ENCODE measurements at regions not wholly inside any gene's neighbourhood (a gene's known extent, or its start where the extent isn't known, plus 50 kb on each side); places are given as distances from the start of the nearest gene placed in this dataset.

DNA sequence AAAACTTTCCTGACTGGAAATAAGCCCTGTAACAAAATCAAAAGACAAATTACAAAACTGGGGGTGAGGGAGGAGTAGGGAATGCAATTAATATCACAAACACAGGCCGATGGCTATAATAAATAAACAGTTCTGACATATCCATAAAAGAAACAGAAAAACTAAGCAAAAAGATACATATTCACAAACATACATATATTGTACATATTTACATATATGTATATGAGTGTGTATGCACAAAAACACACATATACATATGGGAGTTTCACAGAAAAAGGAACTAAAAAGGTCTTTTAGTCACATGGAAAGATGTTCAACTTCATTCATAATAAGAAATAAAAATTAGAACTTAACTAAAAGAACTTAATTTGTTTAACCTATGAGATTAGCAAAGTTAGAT is 292.7 kb downstream of the TFAP2A start:
- no peaks in the 10 kb centered on the region for H3K27me3 Mint-ChIP-seq (ENCODE audit: insufficient read depth)
- H3K4me3 Mint-ChIP-seq = no peak overlapping the region
- Histone ChIP-seq H3K9me3 (ENCODE audit: control insufficient read depth, low read length) (no peaks in the 10 kb centered on the region), H3K27me3 (ENCODE audit: control insufficient read depth, insufficient read depth, low read length, poor library complexity, severe bottlenecking) (no peaks in the 10 kb centered on the region), H3K27ac (ENCODE audit: low read depth, low read length) (no peak overlapping the region), H3K4me3 (ENCODE audit: low read length) (no peak overlapping the region), H3K9ac (ENCODE audit: extremely low read depth, low read length, poor library complexity, severe bottlenecking) (no peak overlapping the region), H3K4me1 (ENCODE audit: control insufficient read depth, insufficient read depth, low read length) (no peaks in the 10 kb centered on the region), H3K36me3 (ENCODE audit: control insufficient read depth, insufficient read depth, low read length) (no peaks in the 10 kb centered on the region)
- H3K27ac Mint-ChIP-seq = no peak overlapping the region
- H3K4me1 Mint-ChIP-seq = no peaks in the 10 kb centered on the region
- H3K9me3 Mint-ChIP-seq = no peaks in the 10 kb centered on the region
- no peak for DNase-seq
- WGBS, 2 experiments (ENCODE audit: insufficient coverage in 1 of 2, insufficient read length in 1 of 2) = no CpG with 5 or more reads among the region's 1 CpG
- TF ChIP-seq, protein P1, sequence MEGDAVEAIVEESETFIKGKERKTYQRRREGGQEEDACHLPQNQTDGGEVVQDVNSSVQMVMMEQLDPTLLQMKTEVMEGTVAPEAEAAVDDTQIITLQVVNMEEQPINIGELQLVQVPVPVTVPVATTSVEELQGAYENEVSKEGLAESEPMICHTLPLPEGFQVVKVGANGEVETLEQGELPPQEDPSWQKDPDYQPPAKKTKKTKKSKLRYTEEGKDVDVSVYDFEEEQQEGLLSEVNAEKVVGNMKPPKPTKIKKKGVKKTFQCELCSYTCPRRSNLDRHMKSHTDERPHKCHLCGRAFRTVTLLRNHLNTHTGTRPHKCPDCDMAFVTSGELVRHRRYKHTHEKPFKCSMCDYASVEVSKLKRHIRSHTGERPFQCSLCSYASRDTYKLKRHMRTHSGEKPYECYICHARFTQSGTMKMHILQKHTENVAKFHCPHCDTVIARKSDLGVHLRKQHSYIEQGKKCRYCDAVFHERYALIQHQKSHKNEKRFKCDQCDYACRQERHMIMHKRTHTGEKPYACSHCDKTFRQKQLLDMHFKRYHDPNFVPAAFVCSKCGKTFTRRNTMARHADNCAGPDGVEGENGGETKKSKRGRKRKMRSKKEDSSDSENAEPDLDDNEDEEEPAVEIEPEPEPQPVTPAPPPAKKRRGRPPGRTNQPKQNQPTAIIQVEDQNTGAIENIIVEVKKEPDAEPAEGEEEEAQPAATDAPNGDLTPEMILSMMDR (conservative IDR thresholded peaks at IDR 0.05) = no peak
- H3K36me3 Mint-ChIP-seq (ENCODE audit: low read depth) = no peaks in the 10 kb centered on the region

DNA sequence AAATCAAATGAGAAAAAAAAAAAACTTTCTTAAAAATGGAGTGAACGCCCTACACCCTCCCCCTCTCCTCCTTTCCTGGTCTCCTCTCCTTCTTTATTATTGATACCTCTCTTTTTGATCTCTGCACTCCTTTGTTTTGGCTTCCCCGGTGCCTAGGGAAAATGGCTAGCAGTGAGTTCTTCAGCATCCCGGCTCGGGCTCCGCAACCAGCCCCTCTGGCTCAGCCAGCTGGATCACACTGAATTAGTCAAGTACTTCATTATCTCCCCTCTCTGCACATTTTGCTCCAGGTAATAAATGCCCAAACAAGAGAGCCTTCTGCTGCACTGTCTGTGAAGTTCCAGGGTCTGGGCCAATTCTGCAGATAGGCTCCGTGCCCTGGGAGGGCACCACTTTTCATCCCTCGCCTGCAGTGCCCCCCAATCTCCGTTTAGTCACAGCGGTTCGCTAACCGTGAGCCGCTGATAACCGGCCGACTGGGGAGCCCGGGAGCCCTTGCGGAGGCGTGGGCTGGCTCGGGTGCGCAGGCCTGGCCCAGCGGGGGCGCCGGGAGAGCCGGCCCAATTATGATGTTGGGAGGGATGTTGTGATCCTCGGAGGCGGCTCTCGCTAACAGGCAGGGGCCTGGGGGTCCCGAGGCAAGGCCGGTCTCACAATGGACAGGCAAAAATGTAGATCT is 301.9 kb downstream of the TFAP2A start:
- H3K27ac Mint-ChIP-seq = no peak overlapping the region
- peaks cover 65% of the 10 kb centered on the region for H3K27me3 Mint-ChIP-seq (ENCODE audit: insufficient read depth)
- Histone ChIP-seq H3K27ac (ENCODE audit: low read depth, low read length) (peak overlapping the region; percentile 24), H3K9me3 (ENCODE audit: control insufficient read depth, low read length) (no peaks in the 10 kb centered on the region), H3K4me1 (ENCODE audit: control insufficient read depth, insufficient read depth, low read length) (no peaks in the 10 kb centered on the region), H3K36me3 (ENCODE audit: control insufficient read depth, insufficient read depth, low read length) (no peaks in the 10 kb centered on the region), H3K27me3 (ENCODE audit: control insufficient read depth, insufficient read depth, low read length, poor library complexity, severe bottlenecking) (peaks cover 40% of the 10 kb centered on the region), H3K4me3 (ENCODE audit: low read length) (no peak overlapping the region), H3K9ac (ENCODE audit: extremely low read depth, low read length, poor library complexity, severe bottlenecking) (no peak overlapping the region)
- H3K9me3 Mint-ChIP-seq = no peaks in the 10 kb centered on the region
- no peak overlapping the region for H3K4me3 Mint-ChIP-seq
- DNase-seq = peak; percentile 78
- H3K36me3 Mint-ChIP-seq (ENCODE audit: low read depth) = no peaks in the 10 kb centered on the region
- 45 to 46% methylated on average over 5 to 28 of the region's 28 CpGs for WGBS, 2 experiments (ENCODE audit: insufficient coverage in 1 of 2, insufficient read length in 1 of 2)
- H3K4me1 Mint-ChIP-seq = peaks cover 4% of the 10 kb centered on the region
- TF ChIP-seq, protein P1 (conservative IDR thresholded peaks at IDR 0.05) = no peak

DNA sequence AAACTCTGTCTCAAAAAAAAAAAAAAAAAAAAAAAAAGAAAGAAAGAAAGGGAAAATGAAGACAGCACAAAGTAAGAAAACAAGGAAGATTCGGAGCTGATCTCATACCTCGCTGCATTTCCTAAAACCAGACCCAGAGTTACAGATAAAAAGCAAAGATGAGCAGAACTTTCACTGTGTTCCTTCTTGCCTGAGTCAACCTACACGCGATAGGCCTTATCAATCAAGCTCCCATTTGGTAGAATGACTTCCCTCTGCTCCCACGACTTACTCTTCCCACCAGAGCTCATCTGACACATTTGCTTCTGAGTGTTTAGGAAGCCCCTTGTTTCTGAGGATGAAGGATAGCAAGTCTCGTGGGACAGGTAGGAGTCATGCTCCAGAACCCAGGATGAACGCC is 302.9 kb downstream of the TFAP2A start:
- DNase-seq = no peak
- no peaks in the 10 kb centered on the region for H3K9me3 ChIP-seq (ENCODE audit: control insufficient read depth, low read length)
- no peaks in the 10 kb centered on the region for H3K36me3 Mint-ChIP-seq (ENCODE audit: low read depth)
- H3K4me1 ChIP-seq (ENCODE audit: control insufficient read depth, insufficient read depth, low read length) = no peaks in the 10 kb centered on the region
- peaks cover 73% of the 10 kb centered on the region for H3K27me3 Mint-ChIP-seq (ENCODE audit: insufficient read depth)
- H3K4me3 ChIP-seq (ENCODE audit: low read length) = no peak overlapping the region
- H3K27ac Mint-ChIP-seq = no peak overlapping the region
- H3K9me3 Mint-ChIP-seq = no peaks in the 10 kb centered on the region
- H3K4me1 Mint-ChIP-seq = peaks cover 4% of the 10 kb centered on the region
- no peaks in the 10 kb centered on the region for H3K36me3 ChIP-seq (ENCODE audit: control insufficient read depth, insufficient read depth, low read length)
- no peak overlapping the region for H3K27ac ChIP-seq (ENCODE audit: low read depth, low read length)
- 80 to 86% methylated on average over 3 to 7 of the region's 7 CpGs for WGBS, 2 experiments (ENCODE audit: insufficient coverage in 1 of 2, insufficient read length in 1 of 2)
- H3K9ac ChIP-seq (ENCODE audit: extremely low read depth, low read length, poor library complexity, severe bottlenecking) = no peak overlapping the region
- H3K4me3 Mint-ChIP-seq = no peak overlapping the region
- TF ChIP-seq, protein P1 (conservative IDR thresholded peaks at IDR 0.05) = no peak
- peaks cover 48% of the 10 kb centered on the region for H3K27me3 ChIP-seq (ENCODE audit: control insufficient read depth, insufficient read depth, low read length, poor library complexity, severe bottlenecking)

Measured in endodermal cell (in vitro differentiated cells).